Fibroblast of skin of abdomen (primary cell): ENCODE measurements at regions not wholly inside any gene's neighbourhood (a gene's known extent, or its start where the extent isn't known, plus 50 kb on each side); places are given as distances from the start of the nearest gene placed in this dataset.
"Not testable (repeated sequence)": the region's sequence is repeated elsewhere in the genome, so short reads cannot be mapped to it uniquely, and the experiment has no call there.

Experiments
- DNase-seq: peaks from one replicate; pipeline ENCODE4 v3.0.0-alpha.2; 2013

GRCh38 chr1:24268555-24268954 is 50.6 kb upstream of the GRHL3 start:
- DNase-seq = not testable (repeated sequence)

- no peak for DNase-seq
Observed at GRCh38 chr1:24266998-24267397, 52.2 kb upstream of the GRHL3 start.

- peak; percentile 71 for DNase-seq
Observed at GRCh38 chr1:24266398-24266941, 52.7 kb upstream of the GRHL3 start.

- no peak for DNase-seq
Observed at GRCh38 chr1:24263746-24264145, 55.4 kb upstream of the GRHL3 start.

- DNase-seq = no peak
Observed at GRCh38 chr1:24263211-24263610, 55.9 kb upstream of the GRHL3 start.

GRCh38 chr1:24261977-24262376 is 57.2 kb upstream of the GRHL3 start:
- DNase-seq = no peak

GRCh38 chr1:24258735-24259424 is 60.3 kb upstream of the GRHL3 start:
- DNase-seq = no peak

GRCh38 chr1:24257373-24257772 is 61.8 kb upstream of the GRHL3 start:
- no peak for DNase-seq

- no peak for DNase-seq
Observed at GRCh38 chr1:24256687-24257086, 62.5 kb upstream of the GRHL3 start.

- DNase-seq = no peak
Observed at GRCh38 chr1:24255226-24255625, 63.9 kb upstream of the GRHL3 start.

- DNase-seq = no peak
Observed at GRCh38 chr1:24254783-24255182, 64.4 kb upstream of the GRHL3 start.

GRCh38 chr1:24253571-24253970 is 65.6 kb upstream of the GRHL3 start:
- no peak for DNase-seq

- DNase-seq = no peak
Observed at GRCh38 chr1:24252185-24252780, 65.2 kb upstream of the IFNLR1 start.

GRCh38 chr1:24251501-24251900 is 64.4 kb upstream of the IFNLR1 start:
- DNase-seq = no peak

- no peak for DNase-seq
Observed at GRCh38 chr1:24250791-24251190, 63.7 kb upstream of the IFNLR1 start.

- no peak for DNase-seq
Observed at GRCh38 chr1:24250224-24250623, 63.1 kb upstream of the IFNLR1 start.

GRCh38 chr1:24248859-24249258 is 61.8 kb upstream of the IFNLR1 start:
- no peak for DNase-seq

GRCh38 chr1:24247337-24247736 is 60.2 kb upstream of the IFNLR1 start:
- not testable (repeated sequence) for DNase-seq

GRCh38 chr1:24244519-24245268 is 57.6 kb upstream of the IFNLR1 start:
- DNase-seq = no peak

- DNase-seq = no peak
Observed at GRCh38 chr1:24237750-24238395, 50.8 kb upstream of the IFNLR1 start.

GRCh38 chr1:24236789-24237371 is 49.8 kb upstream of the IFNLR1 start:
- peak; percentile 33 for DNase-seq
